ENCODE measurements at regions not wholly inside any gene's neighbourhood (a gene's known extent, or its start where the extent isn't known, plus 50 kb on each side); places are given as distances from the start of the nearest gene placed in this dataset.

DNA sequence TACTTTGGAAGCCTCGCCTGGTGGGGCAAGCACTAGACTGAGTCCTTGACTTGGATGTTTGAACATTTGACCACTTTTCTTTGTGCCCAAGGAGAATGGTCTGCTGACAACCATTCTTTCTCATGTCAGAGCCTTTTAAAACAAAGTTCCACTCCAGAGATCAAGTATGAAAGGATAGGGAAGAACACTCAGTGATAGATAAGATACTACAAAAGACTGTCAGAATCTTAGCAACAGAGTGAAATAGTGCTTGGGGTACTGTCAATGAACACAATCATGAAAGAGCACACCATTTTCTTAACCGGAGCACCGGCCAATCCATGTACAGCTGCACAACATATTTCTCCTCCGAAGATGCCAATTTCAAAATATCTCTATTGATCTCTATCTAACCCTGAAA, 82.8 kb upstream of the ADO start:
- no peak for DNase-seq

DNA sequence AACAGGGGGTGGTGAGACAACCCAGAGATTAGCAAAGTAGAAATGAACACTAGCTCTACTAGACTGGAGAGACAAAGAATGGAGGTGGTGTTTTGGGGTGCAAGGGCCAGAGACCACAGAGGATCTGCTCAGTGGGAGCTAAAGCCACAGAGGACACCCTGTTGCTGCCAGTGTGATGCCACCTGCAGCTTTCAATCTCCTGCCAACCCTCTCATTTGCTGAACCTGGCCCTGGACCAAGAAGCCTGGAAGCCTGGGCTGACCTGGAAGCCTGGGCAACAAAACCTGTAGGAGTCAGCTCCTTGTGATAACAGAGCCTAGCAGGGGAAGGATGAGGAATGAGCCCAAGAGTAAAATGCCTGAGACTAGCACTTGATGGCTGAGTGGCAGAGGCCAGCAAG, 81.1 kb upstream of the ADO start:
- DNase-seq: no peak

DNA sequence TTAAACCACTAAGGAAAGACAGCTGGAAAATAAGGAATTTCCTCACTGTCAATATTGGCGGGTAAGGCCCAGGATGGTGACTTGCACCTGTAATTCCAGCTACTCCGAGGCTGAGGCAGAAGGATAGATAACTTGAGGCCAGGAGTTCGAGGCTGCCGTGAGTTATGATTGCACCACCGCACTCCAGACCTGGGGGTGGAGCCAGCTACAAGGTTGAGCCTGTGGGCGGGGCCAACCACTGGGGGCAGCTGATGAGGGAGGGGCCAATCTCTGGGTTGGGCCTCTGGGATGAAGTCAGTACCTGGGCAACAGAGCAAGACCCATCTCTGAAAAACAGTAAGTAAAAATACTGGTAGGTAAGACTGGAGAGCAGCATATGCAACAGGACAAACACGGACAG, 80.1 kb upstream of the ADO start:
- no peak for DNase-seq

DNA sequence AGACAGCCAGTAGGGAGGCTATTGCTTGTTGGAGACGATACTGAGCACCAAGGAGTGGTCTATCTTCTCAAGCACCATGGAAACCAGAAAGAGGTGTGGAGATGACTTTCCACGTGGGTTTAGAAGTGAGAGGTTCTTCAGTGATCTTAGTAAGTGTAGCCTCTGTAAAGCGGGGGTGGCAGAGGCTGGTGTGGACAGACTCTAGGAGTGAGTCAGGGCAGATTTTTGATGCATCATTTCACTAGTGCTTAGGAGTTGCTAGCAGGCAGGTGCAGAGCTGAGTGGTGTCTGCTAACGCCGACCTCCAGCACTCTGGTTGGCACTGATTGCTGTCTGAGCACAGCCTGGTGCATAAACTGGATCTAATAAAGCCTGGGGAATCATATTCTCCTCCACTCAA, 78.4 kb upstream of the ADO start:
- no peak for DNase-seq

DNA sequence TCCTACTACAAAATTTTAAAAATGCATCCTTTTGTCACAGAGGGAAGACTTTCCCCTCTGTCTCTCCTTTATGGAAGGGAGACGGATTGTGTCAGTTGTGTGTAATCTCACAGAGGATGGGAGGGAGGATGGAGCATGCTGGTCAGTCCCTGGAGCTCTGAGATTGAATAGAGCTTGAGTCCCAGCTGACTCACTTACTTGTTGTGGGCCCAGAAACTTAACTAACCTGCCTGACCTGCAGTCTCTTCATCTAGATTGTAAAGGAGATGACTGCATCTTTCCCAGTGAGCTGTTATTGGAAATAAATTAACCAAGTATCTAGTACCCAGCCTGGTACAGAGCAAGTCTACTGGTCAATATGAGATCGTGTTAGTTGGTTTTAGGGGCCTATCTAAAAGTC, 77.9 kb upstream of the ADO start:
- DNase-seq: no peak

DNA sequence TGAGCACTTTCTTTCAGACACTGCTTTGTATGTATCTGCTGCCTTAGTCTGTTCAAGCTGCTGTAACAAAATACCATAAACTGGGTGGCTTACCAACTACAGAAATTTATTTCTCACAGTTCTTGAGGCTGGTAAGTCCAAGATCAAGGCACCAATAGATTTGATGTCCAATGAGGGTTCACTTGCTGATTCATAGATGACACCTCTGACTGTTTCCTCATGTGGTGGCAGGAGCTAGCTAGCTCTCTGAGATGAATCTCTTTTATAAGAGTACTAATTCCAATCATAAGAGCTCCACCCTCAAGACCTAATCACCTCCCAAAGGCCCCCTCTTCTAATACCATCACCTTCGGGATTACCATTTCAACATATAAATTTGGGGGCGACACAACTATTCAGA, 76.6 kb upstream of the ADO start:
- no peak for DNase-seq

DNA sequence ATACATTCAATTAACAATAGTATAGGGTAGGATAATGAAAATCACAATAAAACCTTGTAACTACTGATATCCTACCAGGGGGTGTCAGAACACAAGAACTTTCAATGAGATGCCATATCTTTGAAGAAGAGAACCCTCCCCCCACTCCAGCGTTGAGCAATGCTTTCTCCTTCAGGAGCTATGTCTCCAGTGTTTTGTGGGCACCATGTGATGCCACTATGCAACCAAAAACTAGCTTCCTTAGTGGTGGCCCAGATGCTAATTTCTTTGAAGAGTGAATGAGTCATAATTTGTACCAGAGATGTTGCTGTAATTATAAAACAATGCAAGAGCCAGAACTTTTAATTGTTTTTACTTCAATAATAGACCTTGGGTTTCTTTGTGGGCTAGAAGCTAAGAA, 76.0 kb upstream of the ADO start:
- peak; percentile 85 for DNase-seq

DNA sequence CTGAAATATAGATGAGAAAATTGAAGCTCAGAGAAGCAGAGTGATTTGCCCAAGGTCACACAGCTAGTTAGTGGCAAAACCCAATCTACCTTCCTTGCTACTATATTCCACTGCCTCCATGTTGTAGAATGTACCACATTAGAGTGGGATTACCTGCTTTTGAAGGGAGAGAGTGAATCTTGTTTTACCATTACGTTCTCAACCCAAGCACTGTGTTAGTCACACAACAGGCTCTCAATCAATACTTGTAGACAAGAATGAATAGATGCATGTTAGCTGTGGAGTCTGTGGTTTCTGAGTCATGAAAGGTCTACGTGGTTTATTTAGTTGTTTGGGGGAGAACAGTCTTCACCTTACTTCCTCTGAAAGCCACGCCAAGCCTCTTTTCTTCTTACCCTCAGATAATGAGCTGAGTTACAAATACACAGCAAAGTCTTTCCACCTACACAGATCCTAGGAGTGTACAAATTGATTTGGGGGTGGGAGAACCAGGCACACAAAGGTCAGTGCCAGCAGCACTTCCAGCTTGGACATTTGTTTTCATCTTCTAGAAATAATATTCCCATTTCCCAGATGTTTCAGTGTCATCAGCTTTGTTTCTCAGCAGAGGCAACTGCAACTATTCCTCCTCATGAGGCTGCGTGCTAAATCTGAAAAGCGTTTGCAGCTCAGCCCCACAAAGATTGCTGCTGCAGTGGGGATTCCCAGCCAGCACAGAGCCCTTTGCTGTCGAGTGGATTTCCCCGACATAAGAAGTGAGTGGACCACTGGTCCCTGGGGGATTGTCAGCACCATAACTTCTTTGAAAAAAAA, 71.5 kb upstream of the ADO start:
- no peak for DNase-seq

DNA sequence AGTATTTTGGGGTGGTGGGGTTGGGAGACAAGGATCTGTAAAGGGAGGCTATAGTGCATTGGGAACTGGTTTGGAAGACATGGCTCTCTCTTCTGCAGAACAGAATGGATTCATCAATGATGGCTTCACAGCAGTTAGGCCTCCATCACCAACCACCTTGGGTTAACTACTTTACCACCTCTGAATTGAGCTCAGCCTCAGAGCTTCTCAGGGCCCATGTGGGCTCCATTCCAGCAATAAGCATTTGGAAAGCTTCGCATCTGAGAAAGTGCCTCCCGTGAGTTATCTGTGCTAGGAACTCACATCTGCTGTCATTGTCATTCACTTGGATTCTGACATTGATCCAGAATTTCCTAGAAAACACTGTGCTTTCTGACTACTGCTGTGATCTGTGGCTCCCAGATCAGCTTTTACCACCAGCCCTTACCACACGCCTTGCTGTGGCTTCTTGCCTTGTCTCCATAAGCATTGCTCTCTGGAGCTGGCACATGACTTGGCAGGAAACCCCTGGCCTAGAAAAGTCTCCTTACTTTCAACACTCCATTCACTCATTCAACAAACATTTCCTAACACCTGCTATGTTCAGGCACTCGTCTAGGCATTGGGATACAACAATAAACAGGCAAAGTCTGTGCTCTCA, 70.7 kb upstream of the ADO start:
- DNase-seq: peak; percentile 54

DNA sequence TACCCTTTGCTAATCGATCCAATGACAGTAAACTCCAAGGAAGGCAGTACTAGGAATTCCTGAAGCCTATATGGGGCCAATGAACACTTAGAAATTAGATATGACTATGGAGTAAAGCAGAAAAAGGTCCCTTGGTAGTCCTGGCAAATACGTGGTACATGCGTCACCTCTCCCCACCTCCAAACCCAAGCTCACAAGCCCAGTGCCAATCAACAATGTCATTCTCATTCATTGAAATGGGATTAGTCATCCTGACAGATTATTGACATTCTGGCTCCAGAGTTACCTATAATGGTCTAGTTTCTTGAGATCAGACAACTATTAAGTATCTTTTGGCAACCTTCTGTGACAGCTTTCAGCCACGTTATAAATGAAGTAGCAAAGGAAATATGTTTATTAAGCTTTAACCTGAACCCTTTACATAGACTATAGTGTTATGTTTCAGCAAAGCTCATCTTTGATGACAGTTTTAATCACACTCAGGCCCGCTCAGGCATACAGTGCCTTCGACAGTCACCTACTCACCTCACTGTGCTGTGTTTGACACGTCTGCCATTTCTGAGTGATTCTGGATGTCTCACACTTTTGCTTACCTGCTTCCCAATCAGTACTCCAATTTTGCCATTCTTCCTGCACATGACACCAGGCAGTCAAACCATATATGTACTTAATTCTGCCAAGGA, 69.6 kb upstream of the ADO start:
- DNase-seq: no peak

DNA sequence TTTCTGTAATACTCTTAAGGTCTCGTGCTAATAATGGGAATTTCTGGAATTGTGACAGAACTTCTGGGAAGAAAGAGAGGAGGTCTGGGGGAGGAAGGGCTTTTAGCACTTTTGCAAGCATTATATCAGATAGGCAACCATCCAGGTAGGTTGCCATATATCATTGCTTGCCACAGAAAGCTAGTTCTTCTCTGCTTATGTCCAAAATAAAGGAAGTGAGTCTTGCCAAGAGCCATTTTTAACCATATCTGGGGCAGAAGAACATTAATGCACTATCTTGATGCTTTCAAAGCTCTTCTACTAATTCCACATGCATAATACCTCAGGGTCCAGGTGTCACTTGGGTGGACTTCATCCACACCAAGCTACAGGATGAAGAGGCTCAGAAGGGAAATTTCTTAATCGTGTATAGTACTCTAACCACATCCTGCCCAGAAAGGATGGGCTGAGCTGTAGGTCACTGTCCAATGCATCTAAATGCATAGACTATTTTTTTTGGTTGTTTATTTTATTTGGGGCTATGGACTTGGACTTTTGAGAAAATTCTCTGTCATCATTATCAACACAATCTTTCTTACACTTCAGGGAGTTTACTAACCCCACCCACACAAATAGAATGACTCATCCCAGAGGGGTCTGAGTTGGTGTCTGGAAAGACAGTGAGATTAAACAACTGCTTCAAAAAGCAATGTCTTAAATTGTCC, 68.9 kb upstream of the ADO start:
- peak; percentile 94 for DNase-seq

DNA sequence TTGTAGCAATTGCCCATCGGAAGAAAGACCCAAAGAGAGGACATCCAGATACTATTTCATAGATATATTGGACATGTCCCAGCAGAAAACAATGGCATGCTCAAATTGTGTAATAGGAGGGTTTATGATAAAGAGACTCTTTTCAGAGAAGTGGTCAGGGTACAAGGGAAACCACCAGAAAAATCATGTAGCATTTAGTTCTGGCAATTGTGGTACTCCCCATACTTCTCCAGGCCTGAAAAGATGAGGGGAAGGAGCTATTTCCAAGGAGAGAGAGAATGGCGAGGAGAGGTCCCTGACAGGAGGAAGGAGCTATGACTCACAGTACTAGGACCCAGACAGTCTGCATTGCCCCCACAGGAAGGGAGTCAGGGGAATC, 68.4 kb upstream of the ADO start:
- no peak for DNase-seq

DNA sequence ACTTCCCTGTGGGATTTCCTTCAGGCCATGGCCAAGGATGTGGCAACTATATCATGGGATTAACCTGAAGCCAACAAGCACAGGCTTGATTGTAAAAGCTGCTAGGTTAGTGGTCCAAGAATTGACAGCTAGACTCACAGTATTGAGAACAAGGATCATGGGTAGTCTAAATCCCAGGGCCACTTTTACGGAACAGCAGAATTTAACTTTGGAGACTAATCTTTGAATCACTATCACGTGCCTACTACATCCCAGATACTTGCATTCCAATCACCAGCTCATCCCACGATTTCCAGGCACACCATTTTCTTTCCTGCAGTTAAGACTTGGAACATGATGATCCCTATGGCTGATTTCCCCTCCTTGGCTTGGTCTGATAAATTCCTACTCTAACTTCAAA, 65.6 kb upstream of the ADO start:
- DNase-seq: no peak

DNA sequence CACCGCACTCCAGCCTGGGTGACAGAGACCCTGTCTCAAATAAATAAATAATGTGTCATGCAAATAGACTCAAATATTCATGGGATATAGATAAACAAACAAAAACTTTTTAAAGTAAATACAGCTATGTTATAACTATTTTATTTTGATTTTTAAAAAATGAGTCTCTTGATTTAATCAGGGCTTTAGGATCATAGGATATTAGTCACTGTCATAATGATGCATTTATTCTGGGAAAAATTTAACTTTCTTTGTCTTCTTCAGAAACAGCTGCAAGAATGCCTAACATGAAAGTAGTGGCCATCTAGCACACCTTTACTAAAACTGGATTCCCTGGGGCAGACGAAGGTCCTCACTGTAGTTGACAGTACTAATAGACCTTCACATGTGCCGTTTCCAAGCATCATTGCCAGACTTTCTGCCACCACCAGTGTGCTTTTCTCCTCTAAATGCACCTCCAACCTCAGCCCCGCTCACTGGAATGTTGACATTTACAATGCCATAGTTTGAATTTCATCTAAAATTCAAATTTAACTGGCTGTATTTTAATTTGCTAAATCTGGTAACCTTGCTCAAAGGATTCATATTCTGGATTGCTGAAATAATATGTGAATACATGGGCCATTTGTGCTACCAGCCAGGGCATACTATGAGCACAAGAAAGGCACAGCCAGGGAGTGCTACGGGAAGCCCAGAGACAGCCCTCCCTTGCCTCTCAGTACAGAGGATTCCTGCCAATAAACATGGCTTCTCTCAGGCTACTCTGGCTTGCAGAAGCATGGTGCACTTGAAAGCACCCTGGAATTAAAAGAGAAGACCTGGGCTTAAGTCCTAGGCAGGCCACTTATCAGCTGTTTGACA, 63.4 kb upstream of the ADO start:
- DNase-seq: no peak

DNA sequence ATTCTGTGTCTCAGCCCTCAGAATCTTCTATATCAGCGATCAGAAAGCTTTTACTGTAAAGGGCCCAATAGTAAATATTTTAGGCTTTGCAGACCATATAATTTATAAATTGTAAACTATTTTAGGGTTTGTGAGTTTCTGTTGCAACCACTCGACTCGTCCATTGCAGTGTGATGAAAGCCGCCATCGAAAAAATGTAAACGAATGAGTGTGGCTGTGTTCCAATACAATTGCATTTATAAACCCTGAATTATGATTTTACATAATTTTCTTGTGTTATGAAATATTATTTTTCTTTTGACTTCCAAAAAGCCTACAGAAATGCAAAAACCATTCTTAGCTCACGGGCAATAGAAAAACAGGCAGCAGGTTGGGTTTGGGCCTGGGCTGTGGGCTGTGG, 62.5 kb upstream of the ADO start:
- no peak for DNase-seq

DNA sequence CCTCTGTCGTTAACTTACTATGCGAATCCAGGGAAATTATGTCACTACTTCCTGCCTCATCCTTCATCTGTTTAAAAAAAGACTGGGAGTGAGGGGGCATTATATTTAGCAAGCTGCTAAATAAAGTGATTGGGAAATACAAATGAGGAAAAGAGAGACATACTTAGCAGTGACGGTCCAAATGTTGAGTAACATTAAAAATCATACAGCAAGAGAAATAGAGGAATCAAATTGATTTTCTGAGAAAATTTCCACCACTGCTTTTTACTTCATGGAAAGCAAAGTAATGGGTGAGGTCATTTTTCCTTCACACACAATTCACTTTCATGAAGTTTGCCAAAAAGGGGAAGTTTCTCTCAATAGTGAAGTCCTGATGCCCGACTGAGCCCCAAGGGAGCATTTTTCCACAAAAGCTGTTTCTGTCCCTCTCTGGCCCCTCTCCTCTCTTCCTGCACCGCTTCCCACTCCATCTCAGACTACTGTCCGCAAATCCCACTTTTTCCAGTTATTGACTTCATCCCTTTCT, 61.9 kb upstream of the ADO start:
- peak; percentile 97 for DNase-seq

DNA sequence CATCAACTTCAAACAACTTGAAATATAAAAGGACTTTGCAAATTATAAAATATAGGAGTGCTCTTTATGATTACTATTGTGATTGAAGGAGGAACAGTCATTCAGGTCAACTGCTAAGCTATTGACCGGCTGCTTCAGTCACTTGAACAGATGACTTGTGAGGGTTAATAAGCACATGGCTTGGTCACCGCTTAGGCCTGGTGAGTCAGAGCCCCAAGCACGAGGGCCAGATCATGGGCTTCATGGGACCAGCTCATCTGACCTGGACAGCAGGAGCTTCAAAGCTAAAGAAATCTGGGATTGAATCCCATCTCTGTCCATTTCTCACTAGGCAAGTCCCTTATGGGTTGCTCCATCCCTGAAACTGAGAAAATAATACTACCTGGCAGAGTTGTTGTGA, 60.4 kb upstream of the ADO start:
- DNase-seq: peak; percentile 93

DNA sequence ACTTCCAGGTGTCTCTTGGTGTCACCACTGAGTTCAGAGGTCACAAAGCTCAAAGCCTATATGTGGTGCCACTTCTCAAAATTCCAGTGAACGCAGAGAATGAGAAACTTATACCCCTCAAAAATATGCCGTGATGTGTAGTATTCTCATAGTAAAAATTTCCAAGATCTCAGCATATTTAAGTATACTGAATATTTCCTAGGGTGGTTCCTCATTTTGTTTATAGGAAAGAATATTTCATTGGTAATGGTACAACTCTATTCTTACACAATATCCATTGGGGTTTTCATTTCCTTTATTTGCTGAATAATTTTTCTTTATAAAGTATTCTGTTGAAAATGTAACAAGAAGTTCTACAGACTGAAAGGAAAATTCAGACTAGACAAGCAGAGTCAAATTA, 58.9 kb upstream of the ADO start:
- DNase-seq: peak; percentile 88

DNA sequence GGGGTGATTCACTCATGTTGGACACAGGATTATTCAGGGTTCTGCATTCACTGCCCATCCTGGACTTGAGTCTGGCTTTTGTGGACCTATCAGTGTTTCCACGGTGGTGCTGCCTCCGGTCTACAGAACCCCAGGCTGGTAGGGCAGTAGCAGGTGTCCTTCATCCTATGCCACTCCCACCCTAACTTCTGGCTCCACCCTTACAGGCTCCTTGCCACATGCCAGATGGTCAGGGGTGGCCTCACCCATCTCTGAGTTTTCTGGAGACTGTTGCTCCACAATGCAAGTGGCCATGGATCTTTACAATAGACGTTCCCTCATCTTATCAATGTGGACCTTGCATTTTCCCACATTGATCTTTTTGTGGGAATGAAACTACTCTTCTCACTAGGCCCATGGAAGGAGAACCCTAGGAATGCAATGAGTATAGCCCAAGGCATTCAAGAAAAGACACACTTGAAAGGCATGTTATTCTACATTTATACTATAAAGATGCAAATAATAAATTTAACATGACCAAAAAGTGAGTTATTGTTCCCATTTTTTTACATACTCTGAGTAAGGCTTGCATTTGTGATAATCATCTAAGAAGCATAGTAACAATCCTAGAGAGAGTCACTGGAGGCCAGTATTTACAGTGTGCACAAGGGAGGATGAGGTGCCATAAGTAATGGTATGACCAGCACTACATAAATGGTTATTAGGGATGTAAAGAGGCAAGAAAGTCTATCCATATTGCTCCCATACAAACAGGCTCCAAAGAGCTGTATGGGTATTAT, 57.4 kb upstream of the ADO start:
- no peak for DNase-seq

DNA sequence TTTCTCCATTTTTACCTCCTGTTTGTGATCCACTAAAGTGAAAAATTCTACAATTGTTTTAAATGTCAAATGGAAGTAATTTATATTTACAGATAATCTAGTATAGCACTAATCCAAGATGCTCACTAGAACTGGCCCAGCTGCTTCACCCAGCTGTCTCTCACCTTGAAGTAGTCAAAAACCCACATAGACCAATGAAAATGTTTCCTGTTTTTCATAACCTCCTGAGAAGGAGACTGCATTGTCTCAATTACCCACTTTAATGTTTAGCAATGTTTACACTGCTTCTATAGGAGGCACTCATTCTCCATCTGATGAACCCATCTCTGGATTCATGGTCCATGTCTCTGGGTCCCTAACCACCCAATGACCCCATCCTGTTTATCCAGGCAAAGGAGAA, 56.1 kb upstream of the ADO start:
- no peak for DNase-seq

DNA sequence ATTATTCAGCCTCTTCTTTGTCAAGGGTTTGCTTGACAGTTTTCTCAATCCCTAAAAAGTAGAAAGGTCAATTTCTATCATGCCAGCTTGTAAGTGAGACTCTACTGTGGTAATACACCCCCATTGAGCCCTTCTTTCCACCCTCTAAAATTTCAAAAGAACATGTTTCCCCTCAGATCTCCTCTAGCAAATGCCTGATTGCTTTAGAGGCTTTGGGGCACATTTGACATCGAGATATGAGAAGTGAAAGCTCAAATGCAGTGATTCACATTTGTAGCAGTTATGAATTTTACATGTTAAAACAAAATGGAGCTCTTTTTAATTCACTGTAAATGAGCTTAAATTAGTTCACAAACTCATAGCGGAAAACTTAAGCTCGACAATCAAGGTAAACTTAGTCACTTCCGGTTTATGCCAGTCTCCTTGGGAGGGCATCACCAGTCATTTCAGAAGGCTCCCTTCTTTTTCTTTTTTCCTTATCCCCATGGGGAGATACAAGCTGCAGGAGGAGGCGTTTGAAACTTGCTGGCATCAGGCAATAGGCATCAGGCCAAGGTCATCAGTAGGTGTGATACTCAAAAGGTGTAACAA, 55.3 kb upstream of the ADO start:
- peak; percentile 73 for DNase-seq

Data from inflammatory macrophage treated with lipopolysaccharide for 4 hours (primary cell).